ENCODE measurements at regions not wholly inside any gene's neighbourhood (a gene's known extent, or its start where the extent isn't known, plus 50 kb on each side); places are given as distances from the start of the nearest gene placed in this dataset.

GRCh38 chr10:58885146-58885545 lies 291.3 kb upstream of the PHYHIPL start:
- FAIRE-seq (no peak), ATAC-seq (no peak), DNase-seq (ENCODE audit: low read depth, low spot score) (no peak)
- RAD21 ChIA-PET (ENCODE audit: unreplicated experiment) = no interaction called here
- intact Hi-C loops (cut with micrococcal nuclease; ENCODE audit: unreplicated experiment) (no loop called here), in situ Hi-C loops (cut with MboI) (no loop called here)
- no peak overlapping the region for H3K4me3 ChIP-seq
- H3K79me2 ChIP-seq (ENCODE audit: control insufficient read depth, insufficient read depth, low read length) = no peaks in the 10 kb centered on the region
- no peaks in the 10 kb centered on the region for H3K4me1 ChIP-seq (ENCODE audit: control insufficient read depth, insufficient read depth, low read length)
- no peaks in the 10 kb centered on the region for H3K9me3 ChIP-seq (replicated peaks; ENCODE audit: control insufficient read depth, insufficient read depth, low read length)
- H3K9ac ChIP-seq (ENCODE audit: control insufficient read depth, insufficient read depth, low read length) = no peak overlapping the region
- POLR2A ChIA-PET = no interaction called here
- no peak overlapping the region for H2AFZ ChIP-seq (ENCODE audit: control insufficient read depth, low read depth, low read length)
- no peak overlapping the region for H3K4me2 ChIP-seq (ENCODE audit: control insufficient read depth, insufficient read depth)
- no peaks in the 10 kb centered on the region; a peak in 1 of 4 replicates for H3K27me3 ChIP-seq (replicated peaks in 1 of 2; ENCODE audit: control insufficient read depth in 2 of 2, insufficient read depth in 2 of 2, low read length in 1 of 2)
- no peak overlapping the region for H3K27ac ChIP-seq (ENCODE audit: control insufficient read depth, insufficient read depth)
- H3K36me3 ChIP-seq (ENCODE audit: control insufficient read depth in 2 of 2, insufficient read depth in 2 of 2, low read length in 1 of 2) = no peaks in the 10 kb centered on the region
- 10% methylated on average over 3 of the region's 3 CpGs for WGBS (ENCODE audit: insufficient coverage, insufficient replicate concordance, low lambda C conversion rate, missing lambda C conversion rate)
- SMC1A ChIA-PET (ENCODE audit: uncharacterized antibody, unreplicated experiment) = interaction anchor here (0.8 to 1.3 kb wide), 2 partner anchors 18 to 102 kb away, joined by 3 read pairs; no protein-coding TSS in a partner anchor
- BruUV-seq (replicated peaks) = no TSS peak
- H4K20me1 ChIP-seq (ENCODE audit: control insufficient read depth, insufficient read depth) = no peaks in the 10 kb centered on the region
- CTCF ChIA-PET = interaction anchor here (1.8 kb wide), 1 partner anchor 67 kb away, joined by 4 read pairs; no protein-coding TSS in a partner anchor
- TF ChIP-seq ZBTB40 (IDR thresholded peaks at IDR 0.05; ENCODE audit: borderline replicate concordance) (no peak), E4F1 (IDR thresholded peaks at IDR 0.05; ENCODE audit: borderline replicate concordance, partially characterized antibody) (no peak), JUNB (IDR thresholded peaks at IDR 0.05) (no peak), RELA (IDR thresholded peaks at IDR 0.05; ENCODE audit: borderline replicate concordance, partially characterized antibody) (no peak), NFIC (IDR thresholded peaks at IDR 0.05; ENCODE audit: low read depth, low read length) (no peak), RAD21 (IDR thresholded peaks at IDR 0.05; ENCODE audit: insufficient read depth, low read depth, low read length) (no peak), HDAC6 (IDR thresholded peaks at IDR 0.05; ENCODE audit: unreplicated experiment) (no peak), BCL3 (IDR thresholded peaks at IDR 0.05; ENCODE audit: borderline replicate concordance, insufficient read depth, low read depth, low read length, poor library complexity, severe bottlenecking) (no peak), BRCA1 (IDR thresholded peaks at IDR 0.05; ENCODE audit: low read depth, low read length) (no peak), YY1 (IDR thresholded peaks at IDR 0.05; ENCODE audit: low read depth, low read length) (no peak), SIN3A (IDR thresholded peaks at IDR 0.05; ENCODE audit: low read depth, low read length) (no peak), PAX8 (IDR thresholded peaks at IDR 0.05) (no peak), SUPT20H (IDR thresholded peaks at IDR 0.05; ENCODE audit: borderline replicate concordance, control insufficient read depth, low read depth, low read length) (no peak), ZNF24 (IDR thresholded peaks at IDR 0.05) (no peak), MEF2B (IDR thresholded peaks at IDR 0.05; ENCODE audit: partially characterized antibody, poor library complexity, severe bottlenecking) (no peak), ASH2L (IDR thresholded peaks at IDR 0.05; ENCODE audit: borderline replicate concordance, low read depth) (no peak), FOXK2 (IDR thresholded peaks at IDR 0.05) (no peak)

Data from GM12878 (cell line).